GM12878 (cell line): ENCODE measurements at regions not wholly inside any gene's neighbourhood (a gene's known extent, or its start where the extent isn't known, plus 50 kb on each side); places are given as distances from the start of the nearest gene placed in this dataset.

Source experiments
- ATAC-seq: fragments of 200-7000 bp; cut with Tn5 transposase; 3 replicates; pipeline ENCODE4 v1.9.1; 2020; ENCODE audit warnings: mild to moderate bottlenecking, moderate library complexity
- BruUV-seq: library from RNA; stranded (reverse); fragments of 400-500 nt; replicated peaks from 2 replicates; lab custom pipeline; 2021; lab: Mats Ljungman, UMichigan
- CTCF ChIA-PET: fragments of 300-600 bp; sonication (Branson Sonifier 250); formaldehyde crosslinking; extraction: SDS; loops from one replicate; lab custom pipeline; 2021; ENCODE audit warnings: inconsistent platforms; lab: Yijun Ruan, JAX
- POLR2A ChIA-PET: fragments of 350-600 bp; formaldehyde crosslinking; extraction: SDS; loops from one replicate; lab custom pipeline; 2021; ENCODE audit warnings: inconsistent platforms; lab: Charles Lee
- RAD21 ChIA-PET: fragments of 300-600 bp; sonication (Branson Sonifier 250); formaldehyde crosslinking; loops from one replicate; lab custom pipeline; 2023; ENCODE audit warnings: antibody characterized with exemption; ENCODE audit not compliant: unreplicated experiment; lab: Charles Lee
- SMC1A ChIA-PET: fragments of 300-600 bp; sonication (Branson Sonifier 250); formaldehyde crosslinking; loops from one replicate; lab custom pipeline; 2023; ENCODE audit not compliant: unreplicated experiment, uncharacterized antibody; lab: Charles Lee
- DNase-seq: peaks from one replicate; pipeline ENCODE4 v3.0.0-alpha.2; 2011; ENCODE audit warnings: low read depth, low spot score
- FAIRE-seq: peaks from 3 replicates; lab custom pipeline; 2011; peaks lifted over from hg19 to GRCh38; lab: Jason Lieb, UNC
- H2AFZ ChIP-seq: 2 replicates; pipeline ENCODE4 v1.6.0; 2011; ENCODE audit warnings: low read depth, low read length, control low read depth; ENCODE audit not compliant: control insufficient read depth
- H3K27ac ChIP-seq: 2 replicates; pipeline ENCODE4 v1.5.1; 2011; ENCODE audit warnings: control low read depth; ENCODE audit not compliant: control insufficient read depth, insufficient read depth
- H3K27me3 ChIP-seq, 2 experiments: replicated peaks in 1 of 2; 2 replicates each; pipeline versions ENCODE4 v1.6.0 to v1.6.1; 2011; ENCODE audit warnings: low read length in 1 of 2; ENCODE audit not compliant: control insufficient read depth in 2 of 2, insufficient read depth in 2 of 2
- H3K36me3 ChIP-seq, 2 experiments: 2 replicates each; pipeline ENCODE4 v1.5.1; 2011; ENCODE audit warnings: low read length in 1 of 2; ENCODE audit not compliant: control insufficient read depth in 2 of 2, insufficient read depth in 2 of 2
- H3K4me1 ChIP-seq: 2 replicates; pipeline ENCODE4 v1.6.1; 2011; ENCODE audit warnings: mild to moderate bottlenecking, low read length, moderate library complexity, mixed read lengths; ENCODE audit not compliant: control insufficient read depth, insufficient read depth
- H3K4me2 ChIP-seq: 2 replicates; pipeline ENCODE4 v1.6.0; 2011; ENCODE audit warnings: control low read depth; ENCODE audit not compliant: control insufficient read depth, insufficient read depth
- H3K4me3 ChIP-seq: fragments of 200-600 bp; sonication (generic); 2 replicates; pipeline ENCODE4 v1.5.1; 2016
- H3K79me2 ChIP-seq: 2 replicates; pipeline ENCODE4 v1.6.0; 2011; ENCODE audit warnings: low read length; ENCODE audit not compliant: control insufficient read depth, insufficient read depth
- H3K9ac ChIP-seq: 2 replicates; pipeline ENCODE4 v1.8.0; 2011; ENCODE audit warnings: low read length, control low read depth, mixed read lengths; ENCODE audit not compliant: control insufficient read depth, insufficient read depth
- H3K9me3 ChIP-seq: replicated peaks from 3 replicates; pipeline ENCODE4 v1.5.1; 2011; ENCODE audit warnings: mild to moderate bottlenecking, low read length; ENCODE audit not compliant: control insufficient read depth, insufficient read depth
- H4K20me1 ChIP-seq: 2 replicates; pipeline ENCODE4 v1.6.0; 2011; ENCODE audit not compliant: control insufficient read depth, insufficient read depth
- ASH2L ChIP-seq: fragments of 300-600, 200-600 bp; sonication (generic); IDR thresholded peaks from 2 replicates; pipeline ENCODE4 v1.6.1; 2017; ENCODE audit warnings: low read depth, mild to moderate bottlenecking, borderline replicate concordance
- BRCA1 ChIP-seq: IDR thresholded peaks from 2 replicates; pipeline ENCODE4 v1.6.1; 2011; ENCODE audit warnings: low read depth, low read length, improper control_type of control experiment
- CHD4 ChIP-seq: fragments of 200-600 bp; sonication (generic); IDR thresholded peaks from 2 replicates; pipeline ENCODE4 v1.6.1; 2016; ENCODE audit warnings: mild to moderate bottlenecking
- ESRRA ChIP-seq: IDR thresholded peaks from 2 replicates; pipeline ENCODE4 v1.6.1; 2012; ENCODE audit warnings: mild to moderate bottlenecking, low read length, improper control_type of control experiment
- EZH2 ChIP-seq: IDR thresholded peaks from 2 replicates; pipeline ENCODE4 v1.6.1; 2012; ENCODE audit warnings: low read depth, mild to moderate bottlenecking, control low read depth, inconsistent platforms, low read length, borderline replicate concordance; ENCODE audit not compliant: control insufficient read depth
- HDAC2 ChIP-seq: fragments of 200-600 bp; sonication (generic); IDR thresholded peaks from 2 replicates; pipeline ENCODE4 v1.6.1; 2017
- HDAC6 ChIP-seq: fragments of 200-600 bp; sonication (generic); IDR thresholded peaks from one replicate; pipeline ENCODE4 v1.8.0; 2017; ENCODE audit warnings: antibody characterized with exemption; ENCODE audit not compliant: unreplicated experiment
- IKZF2 ChIP-seq, 2 experiments: fragments of 450-650 bp; IDR thresholded peaks; 2 replicates each; pipeline ENCODE4 v1.6.1; 2017; ENCODE audit warnings: mild to moderate bottlenecking in 2 of 2, moderate library complexity in 2 of 2
- MEF2A ChIP-seq: IDR thresholded peaks from 2 replicates; pipeline ENCODE4 v1.6.1; 2011; ENCODE audit warnings: low read depth, mild to moderate bottlenecking, low read length, moderate library complexity; ENCODE audit not compliant: insufficient read depth
- MYC ChIP-seq: IDR thresholded peaks from 2 replicates; pipeline ENCODE4 v1.6.1; 2011; ENCODE audit warnings: mild to moderate bottlenecking, low read length, moderate library complexity, inconsistent platforms; ENCODE audit not compliant: insufficient read depth, insufficient replicate concordance, insufficient read length, severe bottlenecking
- NR2F1 ChIP-seq: fragments of 450-650 bp; conservative IDR thresholded peaks from 2 replicates; pipeline ENCODE4 v1.6.1; 2017; ENCODE audit warnings: mild to moderate bottlenecking
- POLR2AphosphoS2 ChIP-seq: IDR thresholded peaks from 2 replicates; pipeline ENCODE4 v1.6.1; 2011; ENCODE audit warnings: low read depth, mild to moderate bottlenecking, low read length, improper control_type of control experiment, moderate library complexity
- POU2F2 ChIP-seq: IDR thresholded peaks from 3 replicates; pipeline ENCODE4 v1.6.1; 2011; ENCODE audit warnings: low read depth, mild to moderate bottlenecking, low read length, borderline replicate concordance
- RAD51 ChIP-seq: fragments of 450-650 bp; IDR thresholded peaks from 2 replicates; pipeline ENCODE4 v1.6.1; 2016; ENCODE audit warnings: moderate library complexity, mild to moderate bottlenecking, inconsistent platforms
- SPI1 ChIP-seq: IDR thresholded peaks from 2 replicates; pipeline ENCODE4 v1.6.1; 2011; ENCODE audit warnings: low read depth, mild to moderate bottlenecking, low read length, moderate library complexity, borderline replicate concordance; ENCODE audit not compliant: insufficient read depth
- WRNIP1 ChIP-seq: IDR thresholded peaks from 2 replicates; pipeline ENCODE4 v1.6.1; 2011; ENCODE audit warnings: low read depth, low read length, improper control_type of control experiment, borderline replicate concordance
- ZNF217 ChIP-seq: fragments of 450-650 bp; IDR thresholded peaks from 2 replicates; pipeline ENCODE4 v1.6.1; 2017; ENCODE audit warnings: antibody characterized with exemption, mild to moderate bottlenecking
- ZZZ3 ChIP-seq: IDR thresholded peaks from 2 replicates; pipeline ENCODE4 v1.6.1; 2011; ENCODE audit warnings: low read depth; ENCODE audit not compliant: control insufficient read depth, insufficient read length
- WGBS: methylation state at CpG from one replicate; pipeline ENCODE4 v1.1.6; 2016; ENCODE audit warnings: low lambda C conversion rate; ENCODE audit not compliant: insufficient replicate concordance, insufficient coverage; ENCODE audit errors: missing lambda C conversion rate; 5-methylcytosine and 5-hydroxymethylcytosine counted together
- in situ Hi-C: fragments of 300-500 bp; cut with MboI; formaldehyde crosslinking; loops from 9 replicates; pipeline ENCODE4 v1.14.3; 2018; ENCODE audit warnings: mixed read lengths
- intact Hi-C: fragments of 100-400 bp; cut with micrococcal nuclease; formaldehyde crosslinking; loops from one replicate; pipeline ENCODE4 v1.14.2; 2022; ENCODE audit not compliant: unreplicated experiment
- TF ChIP-seq, protein P1 (sequence below): IDR thresholded peaks from 2 replicates; pipeline ENCODE4 v1.6.1; 2012; ENCODE audit warnings: low read depth, low read length, improper control_type of control experiment
- TF ChIP-seq, protein P2 (sequence below): IDR thresholded peaks from 2 replicates; pipeline ENCODE4 v1.6.1; 2012; ENCODE audit warnings: low read depth, low read length, improper control_type of control experiment
- TF ChIP-seq, protein P3 (sequence below): IDR thresholded peaks from 2 replicates; pipeline ENCODE4 v1.6.1; 2011; ENCODE audit warnings: borderline replicate concordance, low read depth, mild to moderate bottlenecking, moderate library complexity, low read length; ENCODE audit not compliant: insufficient read depth, poor library complexity, severe bottlenecking

DNA sequence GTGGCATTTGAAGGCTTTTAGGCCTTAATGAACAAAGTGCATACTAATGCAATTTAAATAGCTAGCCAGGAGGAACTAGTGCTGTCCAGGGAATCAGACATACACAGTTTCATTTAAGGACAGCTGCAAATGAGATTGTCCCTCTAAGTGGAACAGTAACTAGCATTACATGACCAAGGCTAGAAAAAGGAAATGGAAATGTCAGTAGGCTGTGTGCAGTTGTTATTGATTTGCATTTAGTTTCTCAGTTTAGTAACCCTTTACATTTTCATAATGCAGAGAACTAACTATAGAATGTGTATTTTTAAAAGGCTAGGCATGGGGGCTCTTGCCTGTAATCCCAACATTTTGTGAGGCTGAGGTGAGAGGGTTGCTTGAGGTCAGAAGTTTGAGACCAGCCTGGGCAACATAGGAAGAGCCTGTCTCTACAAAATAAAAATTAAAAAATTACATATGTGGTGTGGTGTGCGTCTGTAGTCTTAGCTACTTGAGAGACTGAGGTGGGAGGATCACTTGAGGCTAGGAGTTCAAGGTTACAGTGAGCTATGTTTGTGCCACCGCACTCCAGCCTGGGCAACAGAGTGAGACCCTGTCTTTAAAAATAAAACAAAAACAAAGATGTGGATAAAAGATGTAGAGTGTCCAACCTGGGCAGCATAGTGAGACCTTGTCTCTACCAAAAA is 468.0 kb downstream of the UTRN start:
- H3K9ac ChIP-seq = no peak overlapping the region
- H3K27me3 ChIP-seq = no peaks in the 10 kb centered on the region
- ChIA-PET RAD21 (interaction anchor here (0.6 kb wide), 1 partner anchor 23 kb away, joined by 3 read pairs; no protein-coding TSS in a partner anchor), CTCF (interaction anchor here (0.9 to 1.3 kb wide), 4 partner anchors 26 to 167 kb away, joined by 3 to 4 read pairs (median 4); no protein-coding TSS in a partner anchor), POLR2A (interaction anchor here (0.8 kb wide), 1 partner anchor 24 kb away, joined by 5 read pairs; no protein-coding TSS in a partner anchor), SMC1A (interaction anchor here (0.9 to 1.0 kb wide), 3 partner anchors 26 to 169 kb away, joined by 3 to 4 read pairs (median 3); no protein-coding TSS in a partner anchor)
- no peak overlapping the region for H2AFZ ChIP-seq
- H4K20me1 ChIP-seq = no peaks in the 10 kb centered on the region
- intact Hi-C loops (no loop called here), in situ Hi-C loops (no loop called here)
- 0 out of 4 replicates have a peak, but pooled peaks cover 0 to 4% of the 10 kb centered on the region in 2 experiments for H3K36me3 ChIP-seq
- H3K4me2 ChIP-seq = peak overlapping the region; percentile 41
- H3K4me1 ChIP-seq = peaks cover 6% of the 10 kb centered on the region; the same call in 1 of the 2 replicates
- ATAC-seq (peak; percentile 90), DNase-seq (peak; percentile 34), FAIRE-seq (peak; percentile 77)
- peak overlapping the region; percentile 8; the same call in 1 of the 2 replicates for H3K27ac ChIP-seq
- 21% methylated on average over 2 of the region's 2 CpGs for WGBS
- no TSS peak for BruUV-seq
- no peaks in the 10 kb centered on the region for H3K9me3 ChIP-seq
- H3K4me3 ChIP-seq = no peak overlapping the region; the same call in 1 of the 2 replicates
- no peaks in the 10 kb centered on the region for H3K79me2 ChIP-seq
- TF ChIP-seq HDAC2 = no peak
- no peak for TF ChIP-seq RAD51
- no peak for TF ChIP-seq WRNIP1
- TF ChIP-seq ESRRA = no peak
- no peak for TF ChIP-seq HDAC6
- TF ChIP-seq CHD4 = no peak
- no peak for TF ChIP-seq ZNF217
- peak; percentile 51 for TF ChIP-seq SPI1
- no peak for TF ChIP-seq ZZZ3
- TF ChIP-seq POU2F2 = no peak
- TF ChIP-seq IKZF2 (IDR thresholded peaks at IDR 0.05) = peak in 1 of 2 experiments; percentile 20; a peak in 2 of 4 replicates
- TF ChIP-seq POLR2AphosphoS2 = no peak
- peak; percentile 50; the same call in 1 of the 2 replicates for TF ChIP-seq MEF2A
- TF ChIP-seq ASH2L = no peak
- no peak for TF ChIP-seq EZH2
- no peak for TF ChIP-seq NR2F1
- no peak for TF ChIP-seq BRCA1
- TF ChIP-seq, protein P1, sequence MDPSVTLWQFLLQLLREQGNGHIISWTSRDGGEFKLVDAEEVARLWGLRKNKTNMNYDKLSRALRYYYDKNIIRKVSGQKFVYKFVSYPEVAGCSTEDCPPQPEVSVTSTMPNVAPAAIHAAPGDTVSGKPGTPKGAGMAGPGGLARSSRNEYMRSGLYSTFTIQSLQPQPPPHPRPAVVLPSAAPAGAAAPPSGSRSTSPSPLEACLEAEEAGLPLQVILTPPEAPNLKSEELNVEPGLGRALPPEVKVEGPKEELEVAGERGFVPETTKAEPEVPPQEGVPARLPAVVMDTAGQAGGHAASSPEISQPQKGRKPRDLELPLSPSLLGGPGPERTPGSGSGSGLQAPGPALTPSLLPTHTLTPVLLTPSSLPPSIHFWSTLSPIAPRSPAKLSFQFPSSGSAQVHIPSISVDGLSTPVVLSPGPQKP = no peak
- TF ChIP-seq, protein P2, sequence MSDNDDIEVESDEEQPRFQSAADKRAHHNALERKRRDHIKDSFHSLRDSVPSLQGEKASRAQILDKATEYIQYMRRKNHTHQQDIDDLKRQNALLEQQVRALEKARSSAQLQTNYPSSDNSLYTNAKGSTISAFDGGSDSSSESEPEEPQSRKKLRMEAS = no peak
- no peak for TF ChIP-seq MYC
- TF ChIP-seq, protein P3, sequence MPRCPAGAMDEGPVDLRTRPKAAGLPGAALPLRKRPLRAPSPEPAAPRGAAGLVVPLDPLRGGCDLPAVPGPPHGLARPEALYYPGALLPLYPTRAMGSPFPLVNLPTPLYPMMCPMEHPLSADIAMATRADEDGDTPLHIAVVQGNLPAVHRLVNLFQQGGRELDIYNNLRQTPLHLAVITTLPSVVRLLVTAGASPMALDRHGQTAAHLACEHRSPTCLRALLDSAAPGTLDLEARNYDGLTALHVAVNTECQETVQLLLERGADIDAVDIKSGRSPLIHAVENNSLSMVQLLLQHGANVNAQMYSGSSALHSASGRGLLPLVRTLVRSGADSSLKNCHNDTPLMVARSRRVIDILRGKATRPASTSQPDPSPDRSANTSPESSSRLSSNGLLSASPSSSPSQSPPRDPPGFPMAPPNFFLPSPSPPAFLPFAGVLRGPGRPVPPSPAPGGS = no peak
